ENCODE measurements at regions not wholly inside any gene's neighbourhood (a gene's known extent, or its start where the extent isn't known, plus 50 kb on each side); places are given as distances from the start of the nearest gene placed in this dataset.

GRCh38 chr1:168410464-168410863 is 129.8 kb downstream of the TBX19 start:
- TF ChIP-seq, protein P1, sequence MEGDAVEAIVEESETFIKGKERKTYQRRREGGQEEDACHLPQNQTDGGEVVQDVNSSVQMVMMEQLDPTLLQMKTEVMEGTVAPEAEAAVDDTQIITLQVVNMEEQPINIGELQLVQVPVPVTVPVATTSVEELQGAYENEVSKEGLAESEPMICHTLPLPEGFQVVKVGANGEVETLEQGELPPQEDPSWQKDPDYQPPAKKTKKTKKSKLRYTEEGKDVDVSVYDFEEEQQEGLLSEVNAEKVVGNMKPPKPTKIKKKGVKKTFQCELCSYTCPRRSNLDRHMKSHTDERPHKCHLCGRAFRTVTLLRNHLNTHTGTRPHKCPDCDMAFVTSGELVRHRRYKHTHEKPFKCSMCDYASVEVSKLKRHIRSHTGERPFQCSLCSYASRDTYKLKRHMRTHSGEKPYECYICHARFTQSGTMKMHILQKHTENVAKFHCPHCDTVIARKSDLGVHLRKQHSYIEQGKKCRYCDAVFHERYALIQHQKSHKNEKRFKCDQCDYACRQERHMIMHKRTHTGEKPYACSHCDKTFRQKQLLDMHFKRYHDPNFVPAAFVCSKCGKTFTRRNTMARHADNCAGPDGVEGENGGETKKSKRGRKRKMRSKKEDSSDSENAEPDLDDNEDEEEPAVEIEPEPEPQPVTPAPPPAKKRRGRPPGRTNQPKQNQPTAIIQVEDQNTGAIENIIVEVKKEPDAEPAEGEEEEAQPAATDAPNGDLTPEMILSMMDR (conservative IDR thresholded peaks at IDR 0.05; ENCODE audit: low read length): no peak
- TF ChIP-seq EZH2phosphoT487 (IDR thresholded peaks at IDR 0.05; ENCODE audit: borderline replicate concordance, low read depth, low read length): no peak

All from OCI-LY7 (cell line).